ENCODE measurements at regions not wholly inside any gene's neighbourhood (a gene's known extent, or its start where the extent isn't known, plus 50 kb on each side); places are given as distances from the start of the nearest gene placed in this dataset.

DNA sequence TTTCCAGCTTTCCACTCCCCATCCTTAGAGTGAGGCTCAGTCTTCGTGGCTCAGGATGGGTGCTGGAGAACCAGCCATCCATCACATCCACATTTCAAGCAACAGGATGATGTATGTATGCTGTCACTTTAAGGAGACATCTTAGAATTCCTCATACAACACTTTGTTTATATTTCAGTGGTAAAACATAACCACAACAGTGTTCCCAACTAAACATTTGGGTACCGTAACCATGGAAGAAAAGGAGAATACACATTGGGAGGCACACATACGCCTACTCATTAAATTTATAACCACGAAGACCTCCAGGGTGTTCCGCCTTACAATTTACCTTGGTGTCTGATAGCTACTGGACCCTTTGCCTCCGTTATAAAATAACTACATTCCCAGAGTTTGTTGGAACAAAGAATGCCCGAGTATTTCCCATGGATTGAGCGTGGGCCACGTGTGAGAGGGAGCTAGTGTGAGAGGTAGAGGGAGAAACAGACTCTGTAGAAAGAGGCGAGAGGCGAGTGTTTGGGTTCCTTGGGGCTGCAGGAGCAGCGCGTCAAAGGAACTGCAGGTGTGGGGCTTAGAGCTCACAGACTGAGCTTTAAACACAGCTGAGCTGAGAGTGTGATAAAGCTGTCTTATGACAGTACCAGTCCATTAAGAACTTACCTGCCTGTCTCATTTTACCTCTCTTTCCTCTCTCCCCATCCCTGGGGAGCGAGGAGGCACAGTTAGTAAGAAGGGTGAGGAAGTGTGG is 111.5 kb upstream of the USP24 start:
- DNase-seq (ENCODE audit: low read depth): peak; percentile 68

- DNase-seq (ENCODE audit: low read depth): no peak
These were observed 108.6 kb upstream of the USP24 start for GRCh38 chr1:55323760-55324159.

- no peak for DNase-seq (ENCODE audit: low read depth)
These were observed 107.7 kb upstream of the USP24 start for GRCh38 chr1:55322842-55323241.

GRCh38 chr1:55321942-55322341 is 106.8 kb upstream of the USP24 start:
- peak; percentile 83 for DNase-seq (ENCODE audit: low read depth)

DNA sequence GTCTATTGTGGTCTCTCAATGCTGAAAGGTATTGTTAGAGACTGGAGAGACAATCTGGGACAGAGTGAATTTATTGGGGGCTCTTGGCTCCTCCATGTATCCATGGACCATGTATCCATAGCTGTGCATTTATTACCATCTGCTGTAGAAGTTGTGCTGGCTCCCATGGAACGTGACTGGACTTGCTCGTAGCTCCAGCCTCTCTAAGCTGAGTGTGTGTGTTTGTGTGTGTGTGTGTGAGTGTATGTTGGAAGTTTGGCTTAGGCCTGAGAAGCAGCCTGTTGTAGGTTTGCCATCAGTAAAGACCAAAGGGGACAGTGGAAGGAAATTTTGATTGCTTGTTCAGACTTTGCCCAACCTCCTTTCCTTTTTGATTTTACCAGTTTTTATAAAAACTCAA is 105.7 kb upstream of the USP24 start:
- DNase-seq (ENCODE audit: low read depth): no peak

DNA sequence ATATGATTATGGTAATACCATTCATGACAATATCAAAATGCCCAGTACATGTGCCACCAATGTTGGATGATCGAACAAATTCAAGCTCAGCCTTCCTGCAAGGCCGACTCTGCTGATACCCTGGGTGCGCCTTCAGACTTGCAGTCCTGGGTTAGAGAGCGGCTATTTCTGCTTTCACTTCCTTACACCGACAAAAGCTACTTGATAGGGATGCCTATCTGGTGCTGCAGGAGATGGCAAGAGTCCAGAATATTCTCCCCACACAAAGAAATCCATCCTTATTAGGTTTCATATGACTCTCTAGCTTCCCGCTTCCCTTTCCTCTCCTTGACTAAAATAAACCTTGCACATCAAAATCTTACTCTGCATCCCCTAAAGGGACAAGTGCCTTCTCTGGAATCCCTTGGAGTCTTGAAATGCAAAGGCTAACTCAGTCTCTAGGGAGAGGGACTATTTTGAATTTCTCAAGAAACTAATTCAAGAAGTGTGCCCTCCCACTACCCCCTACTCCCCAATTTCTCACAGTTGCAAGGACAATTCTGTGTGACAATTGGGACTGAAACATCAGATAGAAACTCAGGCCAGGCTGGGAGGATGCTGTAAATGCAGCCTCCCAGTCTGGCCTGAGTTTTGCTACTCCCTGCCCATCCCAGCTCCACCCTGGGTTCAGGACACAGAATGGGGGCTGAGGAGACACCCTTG is 103.1 kb upstream of the USP24 start:
- peak; percentile 44 for DNase-seq (ENCODE audit: low read depth)

DNA sequence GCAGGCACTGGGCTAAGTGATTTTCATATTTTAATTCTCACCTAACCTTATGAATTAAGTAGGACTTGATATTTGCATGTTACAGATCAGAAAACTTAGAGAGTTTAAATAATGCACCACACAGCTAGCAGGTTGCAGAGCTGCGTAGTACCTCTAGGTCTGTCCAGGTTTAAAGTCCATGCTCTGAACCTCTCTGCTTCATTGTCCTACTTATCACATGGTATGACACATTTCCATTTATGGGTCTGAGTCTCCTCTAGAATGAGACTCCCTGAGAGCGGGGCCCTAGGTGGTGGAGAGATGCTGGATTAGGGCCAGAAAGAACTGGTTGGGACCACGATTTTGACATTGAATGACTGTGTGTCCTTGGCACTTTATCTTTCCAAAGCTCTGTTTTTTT is 102.5 kb upstream of the USP24 start:
- DNase-seq (ENCODE audit: low read depth): no peak

- DNase-seq (ENCODE audit: low read depth): no peak
These were observed 101.9 kb upstream of the USP24 start for GRCh38 chr1:55316947-55317662.

DNA sequence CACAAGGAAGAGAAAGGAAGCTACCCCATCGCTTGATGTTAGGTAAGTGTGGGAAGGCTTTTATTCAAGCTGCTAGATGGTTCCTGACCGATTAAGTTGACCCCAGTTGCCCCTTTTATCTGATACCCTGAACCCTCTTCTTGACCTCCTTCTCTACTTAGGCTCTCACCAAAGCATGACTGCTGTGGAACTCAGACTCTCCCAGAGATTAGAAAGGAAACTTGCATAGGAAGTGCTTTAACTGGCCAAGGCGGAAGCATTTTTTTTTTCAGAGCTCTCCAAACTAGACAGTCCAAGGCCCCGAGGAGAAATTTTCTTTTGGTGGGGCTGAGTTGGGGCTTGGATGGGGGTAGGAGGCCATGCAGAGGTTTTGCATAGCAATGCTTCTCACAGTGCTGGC is 101.3 kb upstream of the USP24 start:
- DNase-seq (ENCODE audit: low read depth): no peak

DNA sequence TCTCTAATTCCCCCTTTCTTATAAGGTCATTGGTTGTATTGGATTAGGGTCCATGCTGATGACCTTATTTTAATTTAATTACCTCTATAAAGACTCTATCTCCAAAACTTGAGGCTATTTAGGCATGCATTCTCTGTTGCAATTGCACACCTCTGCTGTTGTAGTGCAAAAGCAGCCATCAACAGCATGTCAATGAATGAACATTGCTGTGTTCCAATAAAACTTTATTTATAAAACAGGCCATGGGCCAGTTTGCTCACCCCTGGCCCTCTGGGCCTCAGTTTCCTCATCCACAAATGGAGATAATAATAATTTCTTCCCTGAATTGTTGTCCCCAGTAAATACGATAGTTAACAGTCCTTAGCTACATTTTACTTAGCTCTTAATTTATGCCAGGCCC is 100.4 kb upstream of the USP24 start:
- no peak for DNase-seq (ENCODE audit: low read depth)

DNA sequence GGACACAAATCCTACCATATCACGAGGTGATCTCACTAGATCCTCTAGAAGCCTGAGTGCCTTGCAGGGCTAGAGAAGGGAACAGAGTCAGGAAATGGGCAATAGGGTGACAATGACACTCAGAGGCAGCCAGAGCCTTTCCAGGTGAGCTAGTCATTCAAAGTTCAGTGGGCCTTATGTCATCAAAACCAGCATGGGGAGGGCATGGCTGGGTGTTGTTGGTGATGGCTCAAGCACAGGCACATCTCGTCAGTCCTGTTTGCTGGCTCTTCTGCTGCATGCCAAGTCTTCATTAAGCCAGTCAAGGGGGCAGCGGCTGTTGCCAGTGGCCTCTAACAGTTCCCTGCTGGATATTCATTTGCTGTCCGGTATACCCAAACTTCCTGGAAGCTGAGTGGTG is 99.6 kb upstream of the USP24 start:
- DNase-seq (ENCODE audit: low read depth): no peak

- DNase-seq (ENCODE audit: low read depth): peak; percentile 55
These were observed 98.7 kb upstream of the USP24 start for GRCh38 chr1:55313903-55314302.

GRCh38 chr1:55311979-55312378 is 96.8 kb upstream of the USP24 start:
- no peak for DNase-seq (ENCODE audit: low read depth)

- DNase-seq (ENCODE audit: low read depth): peak; percentile 90
These were observed 96.0 kb upstream of the USP24 start for GRCh38 chr1:55311057-55311641.

DNA sequence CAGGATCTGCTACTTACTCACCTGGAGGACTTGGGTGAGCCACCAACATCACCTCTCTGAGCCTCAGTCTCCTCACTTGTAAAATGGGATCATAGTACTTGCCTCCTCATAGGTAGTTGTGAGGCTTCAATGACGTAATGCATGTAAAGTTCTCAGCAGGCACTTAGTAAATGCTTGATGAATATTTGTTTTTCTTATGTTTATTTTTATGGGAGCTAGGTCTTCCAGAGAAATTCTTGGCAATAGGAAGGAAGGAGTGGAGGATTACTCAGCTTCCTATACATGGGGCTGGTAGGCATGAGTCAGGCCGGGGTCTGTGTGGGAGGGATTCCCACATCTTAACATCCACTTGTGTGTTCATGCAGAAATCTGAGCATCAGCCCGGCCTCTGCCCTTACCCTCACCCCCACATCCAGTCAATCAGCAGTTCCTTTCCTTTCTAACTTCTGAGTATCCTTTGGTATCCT is 95.4 kb upstream of the USP24 start:
- DNase-seq (ENCODE audit: low read depth): peak; percentile 100

- DNase-seq (ENCODE audit: low read depth): no peak
These were observed 94.8 kb upstream of the USP24 start for GRCh38 chr1:55309786-55310504.

GRCh38 chr1:55309053-55309452 is 93.9 kb upstream of the USP24 start:
- DNase-seq (ENCODE audit: low read depth): peak; percentile 34

- DNase-seq (ENCODE audit: low read depth): peak; percentile 67
These were observed 90.6 kb upstream of the USP24 start for GRCh38 chr1:55305735-55306134.

DNA sequence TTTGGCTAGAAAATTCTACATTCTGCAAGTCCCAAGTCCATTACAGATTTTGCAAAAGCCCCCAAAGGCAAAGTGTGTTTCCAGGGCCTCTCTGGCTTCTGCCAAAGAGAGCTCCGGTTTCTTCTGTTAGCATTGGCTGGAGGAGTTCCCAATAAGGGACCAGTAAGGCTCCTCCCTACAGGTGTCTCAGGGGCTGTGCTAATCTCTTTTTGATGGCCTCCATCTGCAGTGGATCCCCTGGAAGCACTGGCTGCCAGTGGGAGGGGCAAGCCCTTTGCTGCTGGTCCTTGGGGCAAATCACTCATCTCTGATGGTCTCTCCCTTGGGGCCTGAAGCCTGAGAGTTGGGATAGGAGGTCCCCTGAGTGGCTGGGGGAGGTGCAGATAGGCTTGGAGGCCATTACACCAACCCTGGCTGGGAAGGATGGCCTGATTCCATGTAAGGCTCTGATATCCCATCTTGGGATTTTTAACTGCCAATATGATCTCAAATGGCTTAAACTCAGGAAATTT is 89.1 kb upstream of the USP24 start:
- no peak for DNase-seq (ENCODE audit: low read depth)

DNA sequence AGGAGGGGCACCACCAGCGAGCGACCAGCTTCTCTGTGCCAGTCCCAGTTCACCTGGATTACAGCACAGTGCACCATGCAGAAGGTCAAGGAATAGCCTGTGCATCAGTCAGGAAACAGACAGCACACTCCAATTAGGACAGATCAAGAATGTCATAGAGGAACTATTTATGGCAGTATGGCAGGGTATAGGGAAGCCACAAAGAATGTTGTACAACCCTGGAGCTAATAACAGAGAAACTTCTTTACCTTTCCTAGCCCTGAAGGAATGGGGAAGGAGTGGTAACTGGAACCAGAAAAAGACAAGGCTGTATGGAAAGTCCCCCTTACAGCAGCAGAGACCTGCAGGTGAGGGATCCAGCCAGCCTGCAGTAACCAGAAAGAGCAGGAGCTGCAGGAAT is 87.8 kb upstream of the USP24 start:
- DNase-seq (ENCODE audit: low read depth): peak; percentile 55

DNA sequence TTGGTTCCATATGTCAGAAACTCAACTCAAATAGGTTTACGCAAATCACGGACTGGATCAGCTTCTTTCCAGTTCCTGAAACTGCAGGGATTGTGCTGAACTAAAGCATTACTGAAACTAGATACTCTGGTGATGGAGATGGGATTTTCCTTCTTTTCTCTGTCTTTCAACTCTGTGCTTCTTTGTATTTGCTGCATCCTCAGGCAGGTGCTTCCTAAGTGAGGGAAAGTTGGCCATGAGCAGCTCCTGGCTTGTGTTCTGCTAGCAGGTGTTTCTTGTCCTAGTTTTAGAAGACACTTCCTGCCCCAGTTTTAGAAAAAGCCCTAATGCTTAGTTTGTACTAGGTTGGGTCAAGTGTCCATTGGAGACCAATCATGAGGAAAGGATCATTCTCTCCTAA is 86.7 kb upstream of the USP24 start:
- no peak for DNase-seq (ENCODE audit: low read depth)

- DNase-seq (ENCODE audit: low read depth): no peak
These were observed 85.8 kb upstream of the USP24 start for GRCh38 chr1:55300975-55301374.

All from EH (cell line).